ENCODE measurements at regions not wholly inside any gene's neighbourhood (a gene's known extent, or its start where the extent isn't known, plus 50 kb on each side); places are given as distances from the start of the nearest gene placed in this dataset.

GRCh38 chr4:38511702-38512101 is 152.3 kb upstream of the KLF3 start:
- Histone ChIP-seq H4K20me1 (ENCODE audit: insufficient read depth, low read length) (peaks cover 26% of the 10 kb centered on the region), H2AFZ (ENCODE audit: low read depth, low read length) (no peak overlapping the region), H3K4me2 (ENCODE audit: low read length) (no peak overlapping the region), H3K9ac (ENCODE audit: low read length) (no peak overlapping the region), H3K36me3 (replicated peaks; ENCODE audit: low read depth, low read length) (no peaks in the 10 kb centered on the region), H3K4me1 (ENCODE audit: low read length) (peaks cover 9% of the 10 kb centered on the region), H3K27ac (ENCODE audit: low read length) (no peak overlapping the region), H3K9me3 (ENCODE audit: insufficient read depth, low read length) (no peaks in the 10 kb centered on the region), H3K79me2 (ENCODE audit: low read length) (no peaks in the 10 kb centered on the region), H3K27me3 (ENCODE audit: low read depth, low read length) (peaks cover 87% of the 10 kb centered on the region), H3K4me3 (ENCODE audit: low read length) (no peak overlapping the region)
- TF ChIP-seq EZH2phosphoT487 (IDR thresholded peaks at IDR 0.05; ENCODE audit: low read depth) (no peak), CTCF (IDR thresholded peaks at IDR 0.05; ENCODE audit: low read depth, low read length) (no peak)

- no peak for TF ChIP-seq CTCF (IDR thresholded peaks at IDR 0.05; ENCODE audit: low read depth, low read length)
- TF ChIP-seq EZH2phosphoT487 (IDR thresholded peaks at IDR 0.05; ENCODE audit: low read depth), result no peak
- H3K9me3 ChIP-seq (ENCODE audit: insufficient read depth, low read length), result no peaks in the 10 kb centered on the region
- H3K79me2 ChIP-seq (ENCODE audit: low read length), result no peaks in the 10 kb centered on the region
- no peak overlapping the region for H3K4me3 ChIP-seq (ENCODE audit: low read length)
- peaks cover 19% of the 10 kb centered on the region for H4K20me1 ChIP-seq (ENCODE audit: insufficient read depth, low read length)
- H3K27me3 ChIP-seq (ENCODE audit: low read depth, low read length), result peaks cover 86% of the 10 kb centered on the region
- H3K27ac ChIP-seq (ENCODE audit: low read length), result no peak overlapping the region
- H3K4me2 ChIP-seq (ENCODE audit: low read length), result no peak overlapping the region
- no peaks in the 10 kb centered on the region for H3K36me3 ChIP-seq (replicated peaks; ENCODE audit: low read depth, low read length)
- no peak overlapping the region for H3K9ac ChIP-seq (ENCODE audit: low read length)
- H3K4me1 ChIP-seq (ENCODE audit: low read length), result no peaks in the 10 kb centered on the region
- no peak overlapping the region for H2AFZ ChIP-seq (ENCODE audit: low read depth, low read length)
Observed at GRCh38 chr4:38512840-38513239, 151.2 kb upstream of the KLF3 start.

GRCh38 chr4:38514465-38515146 is 149.4 kb upstream of the KLF3 start:
- H3K4me3 ChIP-seq (ENCODE audit: low read length), result no peak overlapping the region
- H3K36me3 ChIP-seq (replicated peaks; ENCODE audit: low read depth, low read length), result no peaks in the 10 kb centered on the region
- H3K79me2 ChIP-seq (ENCODE audit: low read length), result no peaks in the 10 kb centered on the region
- H3K9ac ChIP-seq (ENCODE audit: low read length), result no peak overlapping the region
- H3K9me3 ChIP-seq (ENCODE audit: insufficient read depth, low read length), result no peaks in the 10 kb centered on the region
- H2AFZ ChIP-seq (ENCODE audit: low read depth, low read length), result no peak overlapping the region
- peaks cover 8% of the 10 kb centered on the region; the same call in 1 of the 2 replicates for H4K20me1 ChIP-seq (ENCODE audit: insufficient read depth, low read length)
- no peak overlapping the region for H3K4me2 ChIP-seq (ENCODE audit: low read length)
- TF ChIP-seq CTCF (IDR thresholded peaks at IDR 0.05; ENCODE audit: low read depth, low read length), result no peak
- TF ChIP-seq EZH2phosphoT487 (IDR thresholded peaks at IDR 0.05; ENCODE audit: low read depth), result no peak
- no peak overlapping the region for H3K27ac ChIP-seq (ENCODE audit: low read length)
- peaks cover 85% of the 10 kb centered on the region for H3K27me3 ChIP-seq (ENCODE audit: low read depth, low read length)
- H3K4me1 ChIP-seq (ENCODE audit: low read length), result peaks cover 2% of the 10 kb centered on the region; the same call in 1 of the 2 replicates

- no peaks in the 10 kb centered on the region; the same call in 1 of the 2 replicates for H4K20me1 ChIP-seq (ENCODE audit: insufficient read depth, low read length)
- H3K4me3 ChIP-seq (ENCODE audit: low read length), result no peak overlapping the region
- TF ChIP-seq CTCF (IDR thresholded peaks at IDR 0.05; ENCODE audit: low read depth, low read length), result no peak
- no peak for TF ChIP-seq EZH2phosphoT487 (IDR thresholded peaks at IDR 0.05; ENCODE audit: low read depth)
- H3K27ac ChIP-seq (ENCODE audit: low read length), result no peak overlapping the region
- peaks cover 84% of the 10 kb centered on the region for H3K27me3 ChIP-seq (ENCODE audit: low read depth, low read length)
- no peak overlapping the region for H2AFZ ChIP-seq (ENCODE audit: low read depth, low read length)
- H3K9ac ChIP-seq (ENCODE audit: low read length), result no peak overlapping the region
- H3K4me2 ChIP-seq (ENCODE audit: low read length), result no peak overlapping the region
- peaks cover 3% of the 10 kb centered on the region; the same call in 1 of the 2 replicates for H3K4me1 ChIP-seq (ENCODE audit: low read length)
- H3K79me2 ChIP-seq (ENCODE audit: low read length), result no peaks in the 10 kb centered on the region
- no peaks in the 10 kb centered on the region for H3K9me3 ChIP-seq (ENCODE audit: insufficient read depth, low read length)
- H3K36me3 ChIP-seq (replicated peaks; ENCODE audit: low read depth, low read length), result no peaks in the 10 kb centered on the region
Observed at GRCh38 chr4:38516190-38516589, 147.8 kb upstream of the KLF3 start.
